ENCODE measurements at regions not wholly inside any gene's neighbourhood (a gene's known extent, or its start where the extent isn't known, plus 50 kb on each side); places are given as distances from the start of the nearest gene placed in this dataset.

GRCh38 chr7:52911326-52911725 is 124.1 kb upstream of the POM121L12 start:
- TF ChIP-seq CTCF (IDR thresholded peaks at IDR 0.05; ENCODE audit: control extremely low read depth, extremely low read depth, low read depth, missing control alignments) = no peak
- ChIA-PET POLR2A (no interaction called here), CTCF (interaction anchor here (1.1 kb wide), 1 partner anchor 47 kb away, joined by 3 read pairs; no protein-coding TSS in a partner anchor)
- DNase-seq (ENCODE audit: extremely low spot score) = no peak

DNA sequence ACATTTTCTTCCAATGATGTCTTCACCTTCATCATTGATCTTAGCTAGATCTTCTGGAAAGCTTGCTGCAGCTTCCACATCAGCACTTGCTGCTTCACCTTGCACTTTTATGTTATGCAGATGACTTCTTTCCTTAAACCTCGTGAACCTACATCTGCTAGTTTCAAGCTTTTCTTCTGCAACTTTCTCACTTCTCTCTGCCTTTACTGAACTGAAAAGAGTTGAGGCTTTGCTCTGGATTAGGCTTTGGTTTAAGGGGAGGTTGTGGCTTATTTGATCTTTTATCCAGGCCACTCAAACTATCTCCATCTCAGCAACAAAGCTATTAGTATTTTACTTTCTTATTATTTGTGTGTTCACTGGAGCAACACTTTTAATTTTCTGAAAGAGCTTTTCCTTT is 125.5 kb upstream of the POM121L12 start:
- POLR2A ChIA-PET = no interaction called here
- TF ChIP-seq CTCF (IDR thresholded peaks at IDR 0.05; ENCODE audit: control extremely low read depth, extremely low read depth, low read depth, missing control alignments) = no peak
- CTCF ChIA-PET = no interaction called here
- no peak for DNase-seq (ENCODE audit: extremely low spot score)

- CTCF ChIA-PET = no interaction called here
- TF ChIP-seq CTCF (IDR thresholded peaks at IDR 0.05; ENCODE audit: control extremely low read depth, extremely low read depth, low read depth, missing control alignments) = no peak
- POLR2A ChIA-PET = no interaction called here
- no peak for DNase-seq (ENCODE audit: extremely low spot score)
Measured at GRCh38 chr7:52909131-52909530, 126.3 kb upstream of the POM121L12 start.

- TF ChIP-seq CTCF (IDR thresholded peaks at IDR 0.05; ENCODE audit: control extremely low read depth, extremely low read depth, low read depth, missing control alignments) = no peak
- no peak for DNase-seq (ENCODE audit: extremely low spot score)
- ChIA-PET CTCF (no interaction called here), POLR2A (no interaction called here)
Measured at GRCh38 chr7:52897713-52898112, 137.7 kb upstream of the POM121L12 start.

- POLR2A ChIA-PET = no interaction called here
- DNase-seq (ENCODE audit: extremely low spot score) = no peak
- CTCF ChIA-PET = no interaction called here
- no peak for TF ChIP-seq CTCF (IDR thresholded peaks at IDR 0.05; ENCODE audit: control extremely low read depth, extremely low read depth, low read depth, missing control alignments)
Measured at GRCh38 chr7:52897288-52897687, 138.1 kb upstream of the POM121L12 start.

GRCh38 chr7:52877240-52877639 is 158.2 kb upstream of the POM121L12 start:
- POLR2A ChIA-PET = no interaction called here
- no peak for TF ChIP-seq CTCF (IDR thresholded peaks at IDR 0.05; ENCODE audit: control extremely low read depth, extremely low read depth, low read depth, missing control alignments)
- DNase-seq (ENCODE audit: extremely low spot score) = no peak
- CTCF ChIA-PET = no interaction called here

DNA sequence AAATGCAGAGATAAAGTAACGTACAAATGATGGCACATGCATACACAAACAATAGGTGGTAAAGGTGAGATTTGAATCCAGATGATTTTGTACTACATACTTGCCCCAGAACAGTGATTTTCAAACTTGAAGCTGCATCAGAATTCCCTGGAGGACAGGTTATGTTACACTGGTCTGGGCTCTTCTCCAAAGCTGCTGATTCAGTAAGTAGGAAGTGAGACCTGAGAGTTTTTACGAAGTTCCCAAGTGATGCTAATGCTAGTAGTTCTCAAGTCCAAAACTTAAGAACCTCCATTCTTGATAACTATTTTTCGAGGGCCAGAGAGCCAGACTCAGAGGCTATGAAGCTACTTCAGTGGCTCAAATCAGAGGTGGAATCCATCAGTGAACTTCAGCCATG is 159.0 kb upstream of the POM121L12 start:
- DNase-seq (ENCODE audit: extremely low spot score) = no peak
- ChIA-PET POLR2A (no interaction called here), CTCF (no interaction called here)
- no peak for TF ChIP-seq CTCF (IDR thresholded peaks at IDR 0.05; ENCODE audit: control extremely low read depth, extremely low read depth, low read depth, missing control alignments)
